ENCODE measurements at regions not wholly inside any gene's neighbourhood (a gene's known extent, or its start where the extent isn't known, plus 50 kb on each side); places are given as distances from the start of the nearest gene placed in this dataset.
"Not testable (repeated sequence)": the region's sequence is repeated elsewhere in the genome, so short reads cannot be mapped to it uniquely, and the experiment has no call there.

DNA sequence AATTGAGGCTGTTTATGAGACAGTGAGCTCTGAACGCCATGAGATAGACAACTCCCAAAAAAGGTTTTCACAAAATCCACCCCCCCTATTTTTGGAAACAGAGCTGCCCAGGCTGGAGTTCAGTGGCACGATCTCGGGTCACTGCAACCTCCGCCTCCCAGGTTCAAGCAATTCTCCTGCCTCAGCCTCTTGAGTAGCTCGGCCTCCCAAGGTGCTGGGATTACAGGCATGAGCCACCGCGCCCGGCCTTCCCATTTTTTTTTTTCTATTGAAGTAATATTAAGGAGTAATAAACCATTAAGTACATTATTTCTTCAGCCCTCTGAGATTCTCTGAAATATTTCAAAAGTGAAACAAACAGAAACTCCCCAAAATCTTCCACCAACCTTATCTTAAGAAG lies 252.8 kb upstream of the NETO1 start:
- no peak overlapping the region for H3K27ac ChIP-seq
- no peaks in the 10 kb centered on the region for H3K4me1 ChIP-seq
- DNase-seq = no peak
- H3K27me3 ChIP-seq = no peaks in the 10 kb centered on the region
- TF ChIP-seq POLR2A (IDR thresholded peaks at IDR 0.05) = no peak
- TF ChIP-seq, protein P1, sequence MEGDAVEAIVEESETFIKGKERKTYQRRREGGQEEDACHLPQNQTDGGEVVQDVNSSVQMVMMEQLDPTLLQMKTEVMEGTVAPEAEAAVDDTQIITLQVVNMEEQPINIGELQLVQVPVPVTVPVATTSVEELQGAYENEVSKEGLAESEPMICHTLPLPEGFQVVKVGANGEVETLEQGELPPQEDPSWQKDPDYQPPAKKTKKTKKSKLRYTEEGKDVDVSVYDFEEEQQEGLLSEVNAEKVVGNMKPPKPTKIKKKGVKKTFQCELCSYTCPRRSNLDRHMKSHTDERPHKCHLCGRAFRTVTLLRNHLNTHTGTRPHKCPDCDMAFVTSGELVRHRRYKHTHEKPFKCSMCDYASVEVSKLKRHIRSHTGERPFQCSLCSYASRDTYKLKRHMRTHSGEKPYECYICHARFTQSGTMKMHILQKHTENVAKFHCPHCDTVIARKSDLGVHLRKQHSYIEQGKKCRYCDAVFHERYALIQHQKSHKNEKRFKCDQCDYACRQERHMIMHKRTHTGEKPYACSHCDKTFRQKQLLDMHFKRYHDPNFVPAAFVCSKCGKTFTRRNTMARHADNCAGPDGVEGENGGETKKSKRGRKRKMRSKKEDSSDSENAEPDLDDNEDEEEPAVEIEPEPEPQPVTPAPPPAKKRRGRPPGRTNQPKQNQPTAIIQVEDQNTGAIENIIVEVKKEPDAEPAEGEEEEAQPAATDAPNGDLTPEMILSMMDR (IDR thresholded peaks at IDR 0.05) = no peak
- H3K9me3 ChIP-seq = no peaks in the 10 kb centered on the region
- intact Hi-C loops (cut with DNase I; ENCODE audit: low total_unique reads) = no loop called here
- no peaks in the 10 kb centered on the region for H3K36me3 ChIP-seq
- no peak overlapping the region for H3K4me3 ChIP-seq

DNA sequence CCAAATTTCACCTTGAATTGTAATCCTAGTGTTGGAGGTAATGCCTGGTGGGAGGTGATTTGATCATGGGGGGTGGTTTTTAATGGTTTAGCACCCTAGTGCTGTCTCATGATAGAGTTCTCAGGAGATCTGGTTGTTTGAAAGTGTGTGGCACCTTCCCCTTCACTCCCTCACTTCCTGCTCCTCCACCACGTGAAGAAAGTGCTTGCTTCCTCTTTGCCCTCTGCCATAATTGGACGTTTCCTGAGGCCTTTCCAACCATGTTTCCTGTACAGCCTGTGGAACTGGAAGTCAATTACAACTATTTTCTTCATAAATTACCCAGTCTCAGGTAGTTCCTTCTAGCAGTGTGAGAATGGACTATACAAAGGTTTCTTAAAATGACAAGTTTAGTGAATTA lies 251.8 kb upstream of the NETO1 start:
- Histone ChIP-seq H3K9me3 (no peaks in the 10 kb centered on the region), H3K4me1 (no peaks in the 10 kb centered on the region), H3K27ac (no peak overlapping the region), H3K4me3 (no peak overlapping the region), H3K27me3 (no peaks in the 10 kb centered on the region), H3K36me3 (no peaks in the 10 kb centered on the region)
- intact Hi-C loops (cut with DNase I; ENCODE audit: low total_unique reads) = no loop called here
- TF ChIP-seq, protein P1 (IDR thresholded peaks at IDR 0.05) = no peak
- no peak for TF ChIP-seq POLR2A (IDR thresholded peaks at IDR 0.05)
- DNase-seq = no peak

DNA sequence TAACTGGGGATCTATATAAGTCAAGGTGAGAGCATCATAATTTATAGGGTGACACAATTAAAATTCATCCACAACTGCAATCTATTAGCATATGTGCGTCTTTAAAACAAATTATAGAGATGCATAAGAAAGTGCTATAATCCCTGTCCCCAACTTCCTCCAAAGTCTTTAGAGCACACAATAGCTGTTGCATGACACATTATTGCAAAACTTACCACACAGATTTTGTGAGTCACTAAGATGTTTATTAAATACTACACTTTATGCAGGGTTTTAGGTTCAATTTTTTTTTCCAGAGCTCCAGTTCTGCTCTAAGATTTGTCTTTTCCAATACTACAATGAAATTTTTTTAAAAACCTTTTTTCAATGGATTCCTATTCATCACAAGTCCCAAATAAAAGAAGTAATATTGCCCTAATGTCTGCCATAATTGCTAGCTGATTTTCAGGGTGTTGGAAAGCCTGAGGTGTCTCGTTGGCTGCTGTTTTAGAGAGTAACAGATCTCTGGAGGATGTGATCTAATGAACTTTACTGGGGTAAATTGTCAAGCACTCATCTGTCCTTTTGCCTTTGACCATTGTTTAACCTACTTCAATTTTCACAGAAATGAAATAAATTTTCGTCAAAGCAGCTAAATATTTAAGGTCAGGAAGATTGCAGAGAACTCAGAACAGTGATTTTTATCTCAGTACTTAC lies 250.5 kb upstream of the NETO1 start:
- TF ChIP-seq, protein P1 (IDR thresholded peaks at IDR 0.05) = no peak
- no peak for TF ChIP-seq POLR2A (IDR thresholded peaks at IDR 0.05)
- Histone ChIP-seq H3K4me1 (no peaks in the 10 kb centered on the region), H3K4me3 (no peak overlapping the region), H3K27ac (no peak overlapping the region), H3K27me3 (no peaks in the 10 kb centered on the region), H3K36me3 (no peaks in the 10 kb centered on the region), H3K9me3 (no peaks in the 10 kb centered on the region)
- no peak for DNase-seq
- intact Hi-C loops (cut with DNase I; ENCODE audit: low total_unique reads) = no loop called here

- DNase-seq = no peak
- Histone ChIP-seq H3K36me3 (no peaks in the 10 kb centered on the region), H3K27me3 (no peaks in the 10 kb centered on the region), H3K27ac (no peak overlapping the region), H3K4me1 (no peaks in the 10 kb centered on the region), H3K4me3 (no peak overlapping the region), H3K9me3 (no peaks in the 10 kb centered on the region)
- intact Hi-C loops (cut with DNase I; ENCODE audit: low total_unique reads) = no loop called here
- TF ChIP-seq POLR2A (IDR thresholded peaks at IDR 0.05) = no peak
- TF ChIP-seq, protein P1 (IDR thresholded peaks at IDR 0.05) = no peak
Observed at GRCh38 chr18:73110307-73110706, 242.5 kb upstream of the NETO1 start.

- Histone ChIP-seq H3K9me3 (no peaks in the 10 kb centered on the region), H3K27me3 (no peaks in the 10 kb centered on the region), H3K36me3 (no peaks in the 10 kb centered on the region), H3K4me1 (no peaks in the 10 kb centered on the region), H3K4me3 (no peak overlapping the region), H3K27ac (no peak overlapping the region)
- TF ChIP-seq, protein P1 (IDR thresholded peaks at IDR 0.05) = no peak
- TF ChIP-seq POLR2A (IDR thresholded peaks at IDR 0.05) = no peak
- DNase-seq = no peak
- intact Hi-C loops (cut with DNase I; ENCODE audit: low total_unique reads) = no loop called here
Observed at GRCh38 chr18:73101977-73102376, 234.2 kb upstream of the NETO1 start.

- intact Hi-C loops (cut with DNase I; ENCODE audit: low total_unique reads); DNase-seq: not testable (repeated sequence)
Observed at GRCh38 chr18:73101491-73101890, 233.7 kb upstream of the NETO1 start.

More at GRCh38 chr18:73101491-73101890, 233.7 kb upstream of the NETO1 start:
- not testable (repeated sequence) for H3K27ac ChIP-seq, H3K36me3 ChIP-seq, H3K9me3 ChIP-seq, H3K27me3 ChIP-seq, H3K4me1 ChIP-seq, H3K4me3 ChIP-seq
